ENCODE measurements at regions not wholly inside any gene's neighbourhood (a gene's known extent, or its start where the extent isn't known, plus 50 kb on each side); places are given as distances from the start of the nearest gene placed in this dataset.

DNA sequence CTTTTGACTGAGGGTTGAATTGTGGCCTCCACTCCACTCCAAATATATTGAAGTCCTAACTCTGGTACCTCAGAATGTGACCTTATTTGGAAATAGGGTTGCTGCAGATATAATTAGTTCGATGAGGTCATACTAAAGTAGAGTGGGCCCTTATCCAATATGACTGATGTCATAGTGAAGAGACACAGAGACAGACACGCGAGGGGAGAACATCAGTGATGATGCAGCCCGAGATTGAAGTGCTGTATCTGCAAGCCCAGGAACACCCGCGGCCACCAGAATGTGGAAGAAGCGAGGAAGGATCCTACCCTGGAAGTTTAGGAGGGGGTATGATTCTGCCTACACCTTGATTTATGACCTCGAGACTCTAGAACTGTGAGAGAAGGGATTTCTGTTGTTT lies 279.0 kb downstream of the ANKRD50 start:
- TF ChIP-seq POLR2A (IDR thresholded peaks at IDR 0.05; ENCODE audit: low read length), result no peak
- TF ChIP-seq GATA1 (IDR thresholded peaks at IDR 0.05; ENCODE audit: low read depth, low read length), result no peak

All from erythroblast (primary cell).